ENCODE measurements at regions not wholly inside any gene's neighbourhood (a gene's known extent, or its start where the extent isn't known, plus 50 kb on each side); places are given as distances from the start of the nearest gene placed in this dataset.
"Not testable (repeated sequence)": the region's sequence is repeated elsewhere in the genome, so short reads cannot be mapped to it uniquely, and the experiment has no call there.

- no peak overlapping the region for H3K27ac ChIP-seq
- no peak for TF ChIP-seq CTCF (IDR thresholded peaks at IDR 0.05)
- H3K9me3 ChIP-seq = no peaks in the 10 kb centered on the region
- no peaks in the 10 kb centered on the region for H3K4me1 ChIP-seq
- H3K36me3 ChIP-seq = no peaks in the 10 kb centered on the region
- no peak overlapping the region for H3K4me3 ChIP-seq
- no peak for DNase-seq
- intact Hi-C loops (cut with DNase I; ENCODE audit: low total_unique reads) = no loop called here
- no peaks in the 10 kb centered on the region for H3K27me3 ChIP-seq
Observed at GRCh38 chr3:117871934-117872333, 1162.4 kb downstream of the TUSC7 start.

- H3K36me3 ChIP-seq; H3K27me3 ChIP-seq; H3K9me3 ChIP-seq; H3K4me3 ChIP-seq; intact Hi-C loops (cut with DNase I; ENCODE audit: low total_unique reads); H3K27ac ChIP-seq; H3K4me1 ChIP-seq; DNase-seq: not testable (repeated sequence)
Observed at GRCh38 chr3:117872594-117873248, 1161.9 kb downstream of the IGSF11 start.

GRCh38 chr3:117873249-117873600, 1161.4 kb downstream of the IGSF11 start:
- no peak for TF ChIP-seq CTCF (IDR thresholded peaks at IDR 0.05)
- DNase-seq = no peak
- intact Hi-C loops (cut with DNase I; ENCODE audit: low total_unique reads) = no loop called here
- Histone ChIP-seq H3K4me1 (no peaks in the 10 kb centered on the region), H3K9me3 (no peaks in the 10 kb centered on the region), H3K27ac (no peak overlapping the region), H3K4me3 (no peak overlapping the region), H3K36me3 (no peaks in the 10 kb centered on the region), H3K27me3 (no peaks in the 10 kb centered on the region)

- Histone ChIP-seq H3K4me3 (no peak overlapping the region), H3K27me3 (no peaks in the 10 kb centered on the region), H3K4me1 (no peaks in the 10 kb centered on the region), H3K36me3 (no peaks in the 10 kb centered on the region), H3K27ac (no peak overlapping the region), H3K9me3 (no peaks in the 10 kb centered on the region)
- no peak for TF ChIP-seq CTCF (IDR thresholded peaks at IDR 0.05)
- intact Hi-C loops (cut with DNase I; ENCODE audit: low total_unique reads) = no loop called here
- no peak for DNase-seq
Observed at GRCh38 chr3:117874028-117874690, 1160.5 kb downstream of the IGSF11 start.

- Histone ChIP-seq H3K27me3 (no peaks in the 10 kb centered on the region), H3K36me3 (no peaks in the 10 kb centered on the region), H3K4me3 (no peak overlapping the region), H3K9me3 (no peaks in the 10 kb centered on the region), H3K4me1 (no peaks in the 10 kb centered on the region), H3K27ac (no peak overlapping the region)
- intact Hi-C loops (cut with DNase I; ENCODE audit: low total_unique reads) = no loop called here
- TF ChIP-seq CTCF (IDR thresholded peaks at IDR 0.05) = no peak
- no peak for DNase-seq
Observed at GRCh38 chr3:117874904-117875874, 1159.5 kb downstream of the IGSF11 start.

GRCh38 chr3:117875887-117876286, 1158.8 kb downstream of the IGSF11 start:
- Histone ChIP-seq H3K27ac (no peak overlapping the region), H3K4me3 (no peak overlapping the region), H3K27me3 (no peaks in the 10 kb centered on the region), H3K36me3 (no peaks in the 10 kb centered on the region), H3K9me3 (no peaks in the 10 kb centered on the region), H3K4me1 (no peaks in the 10 kb centered on the region)
- intact Hi-C loops (cut with DNase I; ENCODE audit: low total_unique reads) = no loop called here
- TF ChIP-seq CTCF (IDR thresholded peaks at IDR 0.05) = no peak
- no peak for DNase-seq
